Stimulated activated naive CD8-positive, alpha-beta T cell treated with anti-CD3 and anti-CD28 coated beads, Interleukin-15, Interleukin-2, amounts not matched to agents 100 U/mL and 50 U/mL, for 24 hours (primary cell): ENCODE measurements at regions not wholly inside any gene's neighbourhood (a gene's known extent, or its start where the extent isn't known, plus 50 kb on each side); places are given as distances from the start of the nearest gene placed in this dataset.

Source experiments
- ATAC-seq: fragments of 150-1000 bp; cut with Tn5 transposase; one replicate; pipeline ENCODE4 v1.10.0; 2021
- DNase-seq: peaks from one replicate; pipeline ENCODE4 v3.0.0; 2021

- ATAC-seq (no peak), DNase-seq (no peak)
Measured at GRCh38 chr1:29896791-29897714, 660.7 kb downstream of the PTPRU start.

GRCh38 chr1:29896300-29896699, 660.0 kb downstream of the PTPRU start:
- ATAC-seq, result no peak
- DNase-seq, result no peak

GRCh38 chr1:29895201-29895600, 658.9 kb downstream of the PTPRU start:
- DNase-seq (no peak), ATAC-seq (no peak)

GRCh38 chr1:29894311-29894710, 658.0 kb downstream of the PTPRU start:
- DNase-seq (no peak), ATAC-seq (no peak)

GRCh38 chr1:29893806-29894205, 657.5 kb downstream of the PTPRU start:
- ATAC-seq, result no peak
- no peak for DNase-seq

DNA sequence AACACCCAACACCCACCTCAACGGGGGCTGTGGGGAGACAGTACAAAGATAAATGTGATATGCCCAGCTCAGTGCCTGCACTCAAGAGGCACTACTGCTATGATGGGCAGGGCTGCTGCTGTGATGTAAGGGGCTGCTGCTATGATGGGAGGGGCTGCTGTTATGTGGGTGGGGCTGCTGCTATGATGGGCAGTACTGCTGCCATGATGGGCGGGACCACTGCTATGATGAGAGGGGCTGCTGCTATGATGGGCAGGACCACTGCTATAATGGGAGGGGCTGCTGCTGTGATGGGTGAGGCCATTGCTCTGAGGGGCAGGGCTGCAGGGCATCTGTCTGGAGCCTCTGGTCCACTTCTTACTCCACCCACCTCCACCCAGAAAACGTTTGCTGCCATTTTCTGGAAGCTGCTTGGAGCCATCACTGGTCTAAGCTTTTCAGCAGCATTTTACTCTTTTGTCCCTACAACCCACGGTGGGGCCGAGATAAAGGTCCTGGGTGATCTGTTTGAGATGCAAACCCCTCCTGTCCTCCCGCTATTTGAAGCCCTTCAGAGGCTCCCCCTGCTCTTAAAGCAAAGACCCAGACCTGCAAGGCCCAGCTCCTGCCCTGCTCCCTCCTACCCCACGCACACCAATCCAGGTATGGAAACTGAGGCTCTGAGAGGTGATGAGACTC, 656.9 kb downstream of the PTPRU start:
- ATAC-seq (no peak), DNase-seq (no peak)

GRCh38 chr1:29892247-29892646, 655.9 kb downstream of the PTPRU start:
- DNase-seq, result no peak
- ATAC-seq, result no peak

GRCh38 chr1:29890201-29890959, 654.1 kb downstream of the PTPRU start:
- no peak for ATAC-seq
- DNase-seq, result no peak

DNA sequence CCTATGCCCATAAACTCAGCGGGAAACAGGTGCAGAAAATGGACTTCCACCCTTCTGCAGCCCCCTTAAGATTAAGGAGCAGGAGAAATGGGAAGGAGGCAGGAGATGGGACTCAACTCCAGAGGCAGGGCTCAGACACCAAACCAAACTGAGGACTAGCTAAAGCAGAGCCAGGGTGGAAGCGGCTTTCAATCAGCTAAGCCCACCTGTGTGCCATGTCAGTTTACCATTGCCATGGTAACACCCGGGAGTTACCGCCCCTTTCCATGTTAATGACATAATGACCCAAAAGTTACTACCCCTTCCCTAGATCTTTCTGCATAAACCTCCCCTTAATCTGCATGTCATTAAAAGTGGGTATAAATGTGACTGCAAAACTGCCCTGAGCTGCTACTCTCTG, 653.5 kb downstream of the PTPRU start:
- no peak for ATAC-seq
- DNase-seq, result no peak

GRCh38 chr1:29884740-29885139, 648.4 kb downstream of the PTPRU start:
- no peak for DNase-seq
- no peak for ATAC-seq

- ATAC-seq (no peak), DNase-seq (no peak)
Measured at GRCh38 chr1:29883986-29884385, 647.7 kb downstream of the PTPRU start.

DNA sequence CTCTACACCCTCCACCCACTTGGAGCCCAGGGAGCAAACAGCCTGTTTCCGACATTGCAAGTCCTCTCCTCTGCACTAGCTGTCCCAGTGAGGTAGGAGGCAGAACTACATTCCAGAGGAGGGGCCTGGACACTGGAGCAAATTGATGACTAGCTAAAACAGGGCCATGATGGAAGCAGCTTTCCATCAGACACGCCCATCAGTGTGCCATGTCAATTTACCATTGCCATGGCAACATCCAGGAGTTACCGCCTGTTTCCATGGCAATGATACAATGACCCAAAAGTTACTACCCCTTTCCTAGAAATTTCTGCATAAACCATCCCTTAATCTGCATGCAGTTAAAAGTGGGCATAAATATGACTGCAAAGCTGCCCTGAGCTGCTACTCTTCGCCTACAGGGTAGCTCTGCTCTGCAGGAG, 647.1 kb downstream of the PTPRU start:
- DNase-seq (no peak), ATAC-seq (no peak)

GRCh38 chr1:29880556-29880955, 644.2 kb downstream of the PTPRU start:
- ATAC-seq (no peak), DNase-seq (no peak)

DNA sequence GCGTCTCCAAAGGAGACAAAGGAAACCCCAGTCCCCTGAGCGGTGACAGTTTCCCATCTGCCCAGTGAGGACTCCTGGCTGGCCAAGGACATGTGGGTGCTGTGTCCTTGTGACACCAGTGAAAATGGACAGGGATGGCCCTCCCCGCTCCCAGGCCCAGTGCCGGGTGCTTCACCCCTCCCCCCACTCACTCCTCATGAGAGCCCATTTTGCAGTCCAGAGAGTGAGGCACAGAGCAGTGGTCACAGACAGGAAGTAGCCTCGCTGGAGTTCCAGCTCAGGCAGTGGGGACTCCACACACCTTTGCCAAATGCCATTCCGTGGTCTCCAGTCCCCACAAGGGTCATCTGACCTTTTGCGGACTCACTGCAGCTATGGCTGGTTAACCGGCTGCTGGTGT, 642.9 kb downstream of the PTPRU start:
- DNase-seq, result no peak
- no peak for ATAC-seq

- DNase-seq (no peak), ATAC-seq (no peak)
Measured at GRCh38 chr1:29878501-29878900, 642.2 kb downstream of the PTPRU start.

DNA sequence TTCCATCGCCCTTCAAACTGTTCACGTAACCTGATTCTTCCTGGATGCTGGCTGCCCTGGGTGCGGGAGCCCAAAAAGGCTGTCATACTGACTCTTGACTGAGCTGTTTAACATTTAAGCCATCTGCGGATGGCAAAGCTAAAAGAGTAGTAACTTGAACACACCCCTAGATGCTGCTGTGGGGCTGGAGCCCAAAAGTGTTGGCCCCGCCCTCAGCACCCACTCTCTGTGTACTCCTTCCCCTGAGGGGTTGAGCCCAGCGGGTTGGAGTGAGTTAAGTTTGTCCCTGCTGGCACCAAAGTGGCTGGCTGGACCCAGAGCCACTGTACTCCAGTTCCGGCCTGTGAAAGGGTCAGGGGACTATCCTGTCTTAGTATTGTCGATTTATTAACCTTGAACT, 640.6 kb downstream of the PTPRU start:
- ATAC-seq (no peak), DNase-seq (no peak)

GRCh38 chr1:29876441-29876840, 640.1 kb downstream of the PTPRU start:
- DNase-seq (no peak), ATAC-seq (no peak)

- ATAC-seq (no peak), DNase-seq (no peak)
Measured at GRCh38 chr1:29875557-29876028, 639.3 kb downstream of the PTPRU start.

DNA sequence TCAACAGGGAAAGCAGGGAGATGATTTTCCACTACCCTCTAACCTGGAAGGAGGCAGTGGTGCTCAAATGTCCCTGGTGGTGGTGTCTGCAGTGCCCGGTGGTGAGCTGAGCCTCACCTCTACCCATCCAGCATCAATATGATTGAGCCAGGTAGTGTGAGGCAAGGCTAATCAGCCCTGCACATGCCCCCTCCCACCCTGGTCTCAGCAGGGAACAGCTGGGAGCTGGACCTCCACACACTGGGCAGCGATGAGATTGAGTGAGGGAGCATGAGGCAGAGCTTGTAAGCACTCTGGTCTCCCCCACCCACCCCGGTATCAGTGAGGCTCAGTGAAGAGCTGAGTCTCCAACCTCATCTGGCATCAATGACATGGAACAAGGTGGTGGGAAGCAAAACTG, 634.3 kb downstream of the PTPRU start:
- DNase-seq (no peak), ATAC-seq (no peak)

- ATAC-seq (no peak), DNase-seq (no peak)
Measured at GRCh38 chr1:29869802-29870201, 633.5 kb downstream of the PTPRU start.

DNA sequence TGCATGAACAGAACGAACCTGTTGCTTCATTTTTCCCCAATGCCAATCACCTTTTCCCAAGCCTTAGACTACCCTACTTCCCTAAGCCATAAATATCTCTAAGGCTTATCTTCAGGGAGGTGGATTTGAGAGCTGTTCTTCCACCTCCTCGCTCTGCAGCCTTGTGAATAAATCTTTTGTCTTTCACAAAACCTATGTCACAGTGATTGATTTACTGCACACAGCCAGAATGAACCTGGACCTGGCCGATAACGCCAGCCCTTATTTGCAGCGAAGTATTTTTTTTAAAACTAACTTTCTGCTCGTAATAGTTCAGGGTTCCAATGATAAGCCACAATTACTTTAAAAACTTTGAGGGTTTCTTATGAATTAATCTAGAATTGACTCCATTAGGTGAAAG, 632.6 kb downstream of the PTPRU start:
- ATAC-seq, result no peak
- DNase-seq, result no peak

DNA sequence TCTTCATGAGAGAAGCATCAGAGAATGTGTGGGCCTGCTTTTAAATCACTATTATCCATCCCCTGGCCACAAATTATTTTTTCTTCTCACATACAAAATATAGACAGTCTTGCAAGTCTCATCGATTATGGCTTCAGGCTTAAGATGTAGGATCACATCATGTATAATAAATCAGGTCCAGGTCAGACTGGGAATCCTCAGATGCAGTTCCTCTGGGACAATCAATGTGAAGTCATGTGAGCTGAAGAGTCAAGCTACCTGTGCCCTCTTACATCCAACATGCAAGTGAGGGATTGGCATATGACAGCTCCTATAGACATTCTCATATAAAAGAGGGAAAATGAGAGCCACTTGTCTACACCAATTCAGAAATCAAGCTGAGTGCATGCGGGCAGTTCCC, 631.8 kb downstream of the PTPRU start:
- no peak for DNase-seq
- no peak for ATAC-seq

GRCh38 chr1:29865051-29865450, 628.7 kb downstream of the PTPRU start:
- no peak for ATAC-seq

More at GRCh38 chr1:29865051-29865450, 628.7 kb downstream of the PTPRU start:
- no peak for DNase-seq
